ENCODE measurements at regions not wholly inside any gene's neighbourhood (a gene's known extent, or its start where the extent isn't known, plus 50 kb on each side); places are given as distances from the start of the nearest gene placed in this dataset.

GRCh38 chr5:124089578-124089977, 577.6 kb downstream of the CSNK1G3 start:
- DNase-seq, result no peak

DNA sequence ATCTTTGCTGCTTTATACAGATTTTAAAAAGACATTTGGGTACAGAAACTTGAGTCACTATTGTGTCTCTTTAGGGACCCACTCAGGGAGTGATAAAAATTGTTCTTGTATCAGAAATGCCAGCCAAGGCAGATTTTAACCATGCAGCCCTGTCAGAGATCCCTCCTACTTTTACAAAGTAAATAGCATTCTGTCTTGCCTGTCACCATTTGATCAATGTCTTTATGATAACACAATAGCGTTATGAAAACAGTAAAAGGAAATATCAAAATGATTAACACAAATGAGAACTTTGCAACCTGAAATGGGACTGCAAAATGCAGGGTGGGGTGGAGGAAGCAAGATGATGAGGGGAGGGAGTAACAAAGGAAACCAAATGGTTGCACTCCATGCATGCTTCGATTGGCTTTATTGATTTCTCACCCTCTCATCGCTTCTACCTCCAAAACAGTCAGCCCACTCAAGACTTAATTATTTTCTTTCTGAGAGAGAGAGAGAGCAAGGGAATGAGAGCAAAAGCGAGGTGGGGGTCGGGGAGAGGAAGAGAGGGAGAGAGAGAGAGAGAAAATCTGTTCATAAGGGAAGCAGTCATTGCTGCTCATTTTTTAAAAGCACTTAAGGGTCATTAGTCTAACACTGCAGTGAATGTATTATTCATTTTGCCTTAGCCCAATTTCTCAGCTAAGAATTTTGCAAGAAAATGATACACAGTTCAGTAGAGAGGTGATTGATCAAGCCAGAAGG, 576.5 kb downstream of the CSNK1G3 start:
- DNase-seq, result no peak

GRCh38 chr5:124087752-124088151, 575.8 kb downstream of the CSNK1G3 start:
- DNase-seq, result no peak

DNA sequence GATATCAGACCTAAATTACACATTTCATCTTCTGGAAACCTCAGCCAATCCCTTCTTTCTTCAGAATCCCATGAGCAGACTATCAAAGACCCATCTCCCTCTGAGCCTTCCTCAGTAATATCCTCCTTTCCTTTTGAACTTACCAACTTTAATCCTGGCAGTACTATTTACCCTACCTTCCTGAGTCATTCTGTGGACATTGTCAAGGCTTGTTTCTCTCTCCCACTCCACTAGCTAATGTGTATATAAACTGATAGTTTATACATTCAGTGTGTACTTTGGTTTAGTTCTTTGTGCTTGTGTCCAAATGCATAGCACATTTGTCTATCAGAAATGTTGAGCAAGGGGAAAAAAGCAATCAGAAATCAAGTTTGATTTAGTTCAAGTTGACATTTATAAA, 568.3 kb downstream of the CSNK1G3 start:
- DNase-seq, result no peak

GRCh38 chr5:124079062-124079461, 567.1 kb downstream of the CSNK1G3 start:
- DNase-seq, result no peak

GRCh38 chr5:124074500-124074899, 562.5 kb downstream of the CSNK1G3 start:
- no peak for DNase-seq

- no peak for DNase-seq
Measured at GRCh38 chr5:124072570-124072969, 560.6 kb downstream of the CSNK1G3 start.

DNA sequence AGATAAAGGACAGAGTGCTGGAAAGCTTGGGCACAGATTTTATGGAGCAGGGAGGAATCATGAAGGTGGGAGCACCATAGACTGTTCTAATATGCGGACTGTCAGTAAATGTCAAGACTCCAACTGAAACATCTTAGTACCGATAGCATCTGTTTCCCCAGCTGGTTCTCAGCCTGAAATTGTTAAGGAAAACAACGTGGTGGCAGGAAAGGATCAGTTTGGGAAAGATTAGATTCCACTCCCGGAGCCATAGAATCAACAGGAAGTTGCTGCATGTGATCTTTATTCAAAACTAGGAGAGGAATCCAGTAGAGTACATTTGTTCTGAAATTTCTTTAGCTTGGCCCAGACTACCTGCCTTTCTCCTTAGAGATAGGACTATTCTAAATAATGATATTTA, 559.1 kb downstream of the CSNK1G3 start:
- DNase-seq, result no peak

- no peak for DNase-seq
Measured at GRCh38 chr5:124065508-124065907, 553.5 kb downstream of the CSNK1G3 start.

GRCh38 chr5:124064956-124065355, 553.0 kb downstream of the CSNK1G3 start:
- no peak for DNase-seq

DNA sequence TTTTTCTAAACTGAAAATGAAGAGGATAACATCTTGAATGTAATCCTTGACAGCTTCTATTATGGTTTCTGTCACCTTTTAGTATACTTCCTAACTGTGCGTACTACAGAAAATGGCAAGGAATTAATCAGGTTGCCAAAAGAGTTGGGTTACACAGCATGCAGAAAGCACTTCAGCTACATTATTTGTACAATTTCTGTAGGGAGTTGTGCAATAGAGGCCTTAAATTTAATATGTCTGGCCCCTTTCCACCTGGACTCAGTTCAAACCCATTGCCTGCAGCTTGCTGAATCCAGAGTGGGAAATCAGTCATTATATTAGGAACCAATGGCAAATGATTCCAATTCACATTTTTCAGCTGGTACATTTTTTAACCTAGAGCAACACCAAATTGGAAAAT, 549.7 kb downstream of the CSNK1G3 start:
- DNase-seq, result no peak

- DNase-seq, result no peak
Measured at GRCh38 chr5:124061068-124061430, 549.1 kb downstream of the CSNK1G3 start.

- no peak for DNase-seq
Measured at GRCh38 chr5:124060413-124061067, 548.6 kb downstream of the CSNK1G3 start.

GRCh38 chr5:124060011-124060410, 548.0 kb downstream of the CSNK1G3 start:
- no peak for DNase-seq

DNA sequence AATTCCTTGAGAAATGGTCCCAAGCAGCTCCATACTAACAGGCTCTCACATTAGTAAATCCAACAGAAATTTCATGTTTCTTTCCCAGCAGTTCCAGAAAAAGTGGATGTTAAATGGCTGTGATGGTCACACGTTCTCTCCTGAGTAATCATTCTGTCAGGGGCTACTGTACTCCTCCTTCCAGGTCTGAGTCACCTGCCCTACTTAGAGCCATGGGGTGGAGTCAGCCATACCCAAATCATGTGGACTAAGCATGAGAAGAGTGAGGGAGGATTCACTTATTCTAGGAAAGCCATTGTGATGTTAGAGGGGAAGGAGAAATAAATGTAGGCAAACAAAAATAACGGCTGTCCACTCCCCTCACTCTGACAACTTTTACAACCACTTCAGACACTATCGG, 547.2 kb downstream of the CSNK1G3 start:
- DNase-seq, result no peak

DNA sequence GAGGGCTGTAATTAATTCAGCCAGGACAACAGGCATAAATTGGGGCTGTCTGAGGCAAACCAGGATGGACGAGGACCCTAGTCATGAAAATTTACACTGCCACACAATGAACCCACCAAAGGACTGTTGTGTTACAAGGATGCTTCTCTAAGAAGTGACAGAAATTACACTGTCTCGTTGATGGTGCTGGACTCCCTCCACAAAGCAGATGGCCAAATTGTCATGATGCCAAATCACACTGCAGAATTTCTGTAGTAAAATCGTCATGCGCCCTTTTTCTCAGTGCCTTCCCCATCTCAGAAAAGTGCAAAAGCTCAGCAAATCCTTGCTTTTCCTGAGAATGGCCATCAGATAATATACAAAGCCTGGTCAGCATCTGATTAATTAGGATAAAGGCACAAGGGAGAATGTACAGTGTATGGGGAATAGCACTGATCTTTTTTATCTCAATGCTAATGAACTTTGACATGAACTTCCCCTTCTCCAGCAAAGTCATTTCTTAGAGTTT, 545.8 kb downstream of the CSNK1G3 start:
- no peak for DNase-seq

GRCh38 chr5:124056991-124057723, 545.2 kb downstream of the CSNK1G3 start:
- DNase-seq, result peak; percentile 48 to 78

- no peak for DNase-seq
Measured at GRCh38 chr5:124056326-124056990, 544.5 kb downstream of the CSNK1G3 start.

- DNase-seq, result no peak
Measured at GRCh38 chr5:124055751-124056150, 543.8 kb downstream of the CSNK1G3 start.

GRCh38 chr5:124054564-124054963, 542.6 kb downstream of the CSNK1G3 start:
- DNase-seq, result no peak

DNA sequence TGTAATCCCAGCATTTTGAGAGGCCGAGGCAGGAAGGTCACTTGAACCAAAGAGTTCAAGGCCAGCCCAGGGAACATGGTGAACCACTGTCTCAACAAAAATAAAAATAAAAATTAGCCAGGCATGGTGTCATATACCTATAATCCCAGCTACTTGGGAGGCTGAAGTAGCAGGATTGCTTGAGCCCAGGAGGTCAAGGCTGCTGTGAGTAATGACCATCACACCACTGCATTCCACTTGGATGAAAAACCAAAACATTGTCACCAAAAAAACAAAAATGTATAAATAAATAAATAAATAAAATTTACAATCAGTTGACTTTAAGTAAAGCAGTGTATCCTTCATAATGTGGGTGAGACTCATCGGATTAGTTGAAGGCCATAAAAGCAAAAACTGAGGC, 541.4 kb downstream of the CSNK1G3 start:
- no peak for DNase-seq

DNA sequence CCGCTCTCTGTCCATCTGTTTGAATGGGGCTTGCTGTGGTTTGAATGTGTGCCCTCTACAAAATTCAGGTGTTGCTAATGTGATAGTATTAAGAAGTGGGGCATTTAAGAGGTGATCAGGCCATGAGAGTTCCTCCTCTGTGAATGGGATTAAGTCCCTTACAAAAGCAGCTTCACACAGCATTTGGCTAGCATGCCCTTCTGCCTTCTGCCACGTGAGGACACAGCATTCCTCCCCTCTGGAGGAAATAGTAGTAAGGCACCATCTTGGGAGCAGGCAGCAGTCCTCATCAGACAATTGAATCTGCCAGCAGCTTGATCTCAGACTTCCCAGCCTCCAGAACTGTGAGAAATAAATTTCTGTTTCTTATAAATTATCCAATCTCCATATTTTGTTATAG, 540.2 kb downstream of the CSNK1G3 start:
- DNase-seq, result no peak

Measured in inflammatory macrophage (primary cell).